Renal pelvis (tissue), 1 donor: ENCODE measurements at regions not wholly inside any gene's neighbourhood (a gene's known extent, or its start where the extent isn't known, plus 50 kb on each side); places are given as distances from the start of the nearest gene placed in this dataset.

Experiments
- DNase-seq: peaks from one replicate; pipeline ENCODE4 v3.0.0-alpha.2; 2013

- no peak for DNase-seq
These were observed 62.2 kb upstream of the TES start for GRCh38 chr7:116148108-116148507.

- DNase-seq, result no peak
These were observed 61.7 kb upstream of the TES start for GRCh38 chr7:116148626-116149025.

DNA sequence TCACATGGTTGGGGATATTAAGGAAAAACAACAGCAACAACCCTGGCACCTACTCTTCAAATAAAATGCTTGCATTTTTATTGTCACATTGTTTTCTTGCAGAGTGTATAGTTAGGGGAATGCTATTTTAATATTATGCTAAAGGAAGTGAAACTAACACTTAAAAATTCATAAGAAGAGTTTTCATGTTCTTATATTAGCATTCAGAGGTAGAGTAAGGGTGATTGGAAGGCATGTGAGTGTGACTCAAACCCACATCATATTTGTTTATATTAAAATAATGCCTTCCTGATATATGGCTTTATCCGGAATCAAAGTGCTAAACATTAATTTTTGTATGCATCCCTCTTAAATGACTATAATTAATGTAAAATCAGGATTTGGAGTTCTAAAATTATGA is 59.8 kb upstream of the TES start:
- no peak for DNase-seq

DNA sequence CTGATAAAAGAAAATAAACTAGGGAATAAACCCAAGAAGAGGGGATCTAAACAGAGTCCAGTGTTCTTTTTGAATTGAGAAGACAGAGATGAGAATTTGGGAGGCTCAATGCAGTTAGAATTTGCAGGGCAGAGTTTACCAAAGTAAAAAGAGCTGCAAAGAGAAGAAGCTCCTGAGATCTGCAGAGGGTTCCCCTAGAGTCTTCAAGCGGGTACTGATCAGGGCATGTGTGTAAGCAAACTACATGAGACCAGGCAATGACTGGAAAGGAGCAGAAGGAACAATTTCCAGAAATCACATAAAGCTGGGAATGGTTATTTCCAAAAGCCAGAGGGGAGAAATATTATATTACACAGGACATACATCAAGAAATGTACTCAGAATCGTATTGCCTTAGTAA is 58.1 kb upstream of the TES start:
- DNase-seq, result no peak

DNA sequence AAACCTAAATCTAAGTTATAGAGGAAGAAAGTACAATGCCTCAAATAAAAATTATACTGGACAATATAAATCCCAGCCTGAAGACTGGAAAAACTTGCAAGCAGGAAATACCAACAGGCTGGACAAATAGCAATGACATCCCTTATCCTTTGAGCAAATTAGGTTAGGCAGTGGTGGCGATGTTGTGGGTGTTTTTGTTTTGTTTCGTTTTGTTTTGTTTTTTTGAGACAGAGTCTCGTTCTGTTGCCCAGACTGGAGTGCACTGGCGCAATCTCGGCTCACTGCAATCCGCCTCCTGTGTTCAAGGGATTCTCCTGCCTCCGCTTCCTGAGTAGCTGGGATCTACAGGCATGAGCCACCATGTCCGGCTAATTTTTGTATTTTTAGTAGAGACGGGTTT is 57.3 kb upstream of the TES start:
- DNase-seq, result no peak

DNA sequence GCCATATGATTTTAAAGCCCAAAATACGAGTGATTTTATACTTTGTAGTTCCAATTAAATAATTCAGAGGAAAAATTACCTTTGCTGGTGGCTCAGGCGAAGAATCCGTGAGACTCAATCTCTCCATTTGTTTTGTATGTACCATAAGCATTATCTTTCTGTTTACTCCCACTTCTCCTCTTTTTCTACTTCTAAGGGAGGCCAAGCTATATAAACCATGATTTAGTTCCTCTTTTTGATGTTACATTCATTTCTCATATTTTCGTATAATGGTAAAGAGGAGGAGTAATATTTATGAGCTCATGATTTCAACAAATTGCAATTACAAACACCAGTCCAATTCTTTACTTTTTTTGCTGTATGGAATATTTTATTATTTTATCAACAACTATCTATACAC is 50.6 kb upstream of the TES start:
- no peak for DNase-seq
